Fibroblast of lung (primary cell): ENCODE measurements at regions not wholly inside any gene's neighbourhood (a gene's known extent, or its start where the extent isn't known, plus 50 kb on each side); places are given as distances from the start of the nearest gene placed in this dataset.

ENCODE experiments used
- DNase-seq, 2 donors: peaks; one replicate each; pipeline versions ENCODE4 v3.0.0 to v3.0.0-alpha.2; 2010; ENCODE audit warnings: low read depth in 2 of 2
- H2AFZ ChIP-seq: 2 replicates; pipeline ENCODE4 v1.5.1; 2012; ENCODE audit warnings: low read length, control low read depth, inconsistent platforms
- H3K27ac ChIP-seq: 2 replicates; pipeline ENCODE4 v1.5.1; 2011; ENCODE audit warnings: low read length, control low read depth; ENCODE audit not compliant: insufficient read depth
- H3K27me3 ChIP-seq: 2 replicates; pipeline ENCODE4 v1.5.1; 2011; ENCODE audit warnings: mild to moderate bottlenecking, low read length; ENCODE audit not compliant: control insufficient read depth, insufficient read depth
- H3K36me3 ChIP-seq: 2 replicates; pipeline ENCODE4 v1.5.1; 2011; ENCODE audit warnings: low read length; ENCODE audit not compliant: control insufficient read depth, insufficient read depth
- H3K4me1 ChIP-seq: 2 replicates; pipeline ENCODE4 v1.5.1; 2011; ENCODE audit warnings: low read length; ENCODE audit not compliant: control insufficient read depth, insufficient read depth; ENCODE audit errors: extremely low read depth
- H3K4me2 ChIP-seq: 2 replicates; pipeline ENCODE4 v1.5.1; 2011; ENCODE audit warnings: low read length, control low read depth; ENCODE audit not compliant: insufficient read depth; ENCODE audit errors: extremely low read depth
- H3K4me3 ChIP-seq, 4 experiments: fragments of 200-600 bp in 1 of 4; sonication (generic) in 1 of 4; replicated peaks in 1 of 4; 2 replicates each; pipeline ENCODE4 v1.5.1; 2011 to 2016; ENCODE audit warnings: low read length in 4 of 4, low read depth in 3 of 4, mild to moderate bottlenecking in 3 of 4, control low read depth in 2 of 4, inconsistent platforms in 1 of 4, mixed read lengths in 1 of 4; ENCODE audit not compliant: insufficient read depth in 1 of 4; ENCODE audit errors: control extremely low read depth in 1 of 4
- H3K79me2 ChIP-seq: 2 replicates; pipeline ENCODE4 v1.5.1; 2012; ENCODE audit warnings: mild to moderate bottlenecking, low read length, inconsistent platforms; ENCODE audit not compliant: control insufficient read depth, insufficient read depth
- H3K9ac ChIP-seq: 2 replicates; pipeline ENCODE4 v1.5.1; 2011; ENCODE audit warnings: mild to moderate bottlenecking, low read length, control low read depth; ENCODE audit not compliant: insufficient read depth
- H3K9me3 ChIP-seq: 2 replicates; pipeline ENCODE4 v1.5.1; 2012; ENCODE audit warnings: low read depth, low read length; ENCODE audit not compliant: control insufficient read depth, insufficient read depth
- H4K20me1 ChIP-seq: 2 replicates; pipeline ENCODE4 v1.5.1; 2011; ENCODE audit warnings: low read length; ENCODE audit not compliant: control insufficient read depth, insufficient read depth; ENCODE audit errors: extremely low read depth
- CTCF ChIP-seq, 2 donors: IDR thresholded peaks in 1 of 2; conservative IDR thresholded peaks in 1 of 2; 1 replicate in 1 of 2; 2 replicates in 1 of 2; pipeline ENCODE4 v1.5.1; 2011 to 2012; ENCODE audit warnings: low read length in 2 of 2, control low read depth in 1 of 2, inconsistent platforms in 1 of 2, low read depth in 1 of 2, mild to moderate bottlenecking in 1 of 2
- EZH2 ChIP-seq: IDR thresholded peaks from 2 replicates; pipeline ENCODE4 v1.5.1; 2012; ENCODE audit warnings: low read length, control low read depth, mild to moderate bottlenecking; ENCODE audit errors: missing control alignments

GRCh38 chr4:62470020-62470419 lies 1269.9 kb downstream of the ADGRL3 start:
- Histone ChIP-seq H4K20me1 (no peaks in the 10 kb centered on the region), H3K27ac (no peak overlapping the region), H3K4me3 (no peak overlapping the region), H3K9me3 (no peaks in the 10 kb centered on the region), H3K79me2 (no peaks in the 10 kb centered on the region), H2AFZ (no peak overlapping the region), H3K27me3 (no peaks in the 10 kb centered on the region), H3K9ac (no peak overlapping the region), H3K4me2 (no peak overlapping the region), H3K4me1 (no peaks in the 10 kb centered on the region), H3K36me3 (no peaks in the 10 kb centered on the region)
- TF ChIP-seq EZH2 (no peak), CTCF (conservative IDR thresholded peaks at IDR 0.05 in 1 of 2, IDR thresholded peaks at IDR 0.05 in 1 of 2; ENCODE audit: low read depth in 1 of 2, low read length in 2 of 2) (no peak)
- no peak for DNase-seq

GRCh38 chr4:62461961-62462360 lies 1261.8 kb downstream of the ADGRL3 start:
- no peak for DNase-seq
- H4K20me1 ChIP-seq = no peaks in the 10 kb centered on the region
- H2AFZ ChIP-seq = no peak overlapping the region
- H3K4me2 ChIP-seq = no peak overlapping the region
- no peak overlapping the region for H3K4me3 ChIP-seq
- H3K36me3 ChIP-seq = no peaks in the 10 kb centered on the region
- H3K9me3 ChIP-seq = no peaks in the 10 kb centered on the region
- no peaks in the 10 kb centered on the region for H3K27me3 ChIP-seq
- H3K9ac ChIP-seq = no peak overlapping the region
- no peak for TF ChIP-seq EZH2
- H3K79me2 ChIP-seq = no peaks in the 10 kb centered on the region
- H3K27ac ChIP-seq = no peak overlapping the region
- no peaks in the 10 kb centered on the region for H3K4me1 ChIP-seq

GRCh38 chr4:62460329-62460728 lies 1260.2 kb downstream of the ADGRL3 start:
- no peak for TF ChIP-seq EZH2
- no peak for TF ChIP-seq CTCF (conservative IDR thresholded peaks at IDR 0.05 in 1 of 2, IDR thresholded peaks at IDR 0.05 in 1 of 2; ENCODE audit: low read depth in 1 of 2, low read length in 2 of 2)
- Histone ChIP-seq H2AFZ (no peak overlapping the region), H3K36me3 (no peaks in the 10 kb centered on the region)

GRCh38 chr4:62457356-62457755 lies 1257.2 kb downstream of the ADGRL3 start:
- no peak overlapping the region for H3K27ac ChIP-seq
- DNase-seq = peak in 1 of 2 donors; percentile 2
- H3K4me1 ChIP-seq = no peaks in the 10 kb centered on the region
- H3K36me3 ChIP-seq = no peaks in the 10 kb centered on the region
- no peaks in the 10 kb centered on the region for H3K79me2 ChIP-seq
- TF ChIP-seq EZH2 (no peak), CTCF (conservative IDR thresholded peaks at IDR 0.05 in 1 of 2, IDR thresholded peaks at IDR 0.05 in 1 of 2; ENCODE audit: low read depth in 1 of 2, low read length in 2 of 2) (no peak)
- no peak overlapping the region for H3K4me3 ChIP-seq
- no peaks in the 10 kb centered on the region for H3K9me3 ChIP-seq
- H3K9ac ChIP-seq = no peak overlapping the region
- no peaks in the 10 kb centered on the region for H4K20me1 ChIP-seq
- no peak overlapping the region for H2AFZ ChIP-seq
- no peaks in the 10 kb centered on the region for H3K27me3 ChIP-seq
- no peak overlapping the region for H3K4me2 ChIP-seq

More at GRCh38 chr4:62460329-62460728, 1260.2 kb downstream of the ADGRL3 start:
- H3K79me2 ChIP-seq = no peaks in the 10 kb centered on the region
- no peaks in the 10 kb centered on the region for H3K27me3 ChIP-seq
- H3K9me3 ChIP-seq = no peaks in the 10 kb centered on the region
- no peak overlapping the region for H3K9ac ChIP-seq
- no peak for DNase-seq
- no peaks in the 10 kb centered on the region for H3K4me1 ChIP-seq
- no peak overlapping the region for H3K4me2 ChIP-seq
- no peak overlapping the region for H3K27ac ChIP-seq
- H3K4me3 ChIP-seq = no peak overlapping the region
- H4K20me1 ChIP-seq = no peaks in the 10 kb centered on the region
